ENCODE measurements at regions not wholly inside any gene's neighbourhood (a gene's known extent, or its start where the extent isn't known, plus 50 kb on each side); places are given as distances from the start of the nearest gene placed in this dataset.
"Not testable (repeated sequence)": the region's sequence is repeated elsewhere in the genome, so short reads cannot be mapped to it uniquely, and the experiment has no call there.

DNA sequence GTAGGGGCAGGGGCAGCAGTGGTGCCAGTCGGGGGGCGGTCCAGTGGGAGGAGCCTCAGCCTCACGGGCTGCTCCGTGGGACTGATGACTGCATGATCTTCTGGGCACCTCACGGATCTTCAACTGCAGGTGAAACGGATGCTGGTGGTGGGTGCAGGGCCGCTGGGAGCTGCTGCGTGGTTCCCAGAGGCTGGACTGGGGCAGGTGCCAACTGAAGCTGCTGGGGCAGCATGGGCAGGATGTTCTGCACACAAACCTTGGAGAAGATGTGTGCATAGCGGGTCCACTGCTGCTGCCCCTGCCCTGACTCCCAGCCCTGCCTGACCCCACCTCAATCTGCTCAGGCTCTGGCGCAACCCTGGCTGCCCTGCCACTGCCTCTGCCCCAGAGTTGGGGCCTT is 104.2 kb upstream of the TP53BP2 start:
- TF ChIP-seq, protein P1, sequence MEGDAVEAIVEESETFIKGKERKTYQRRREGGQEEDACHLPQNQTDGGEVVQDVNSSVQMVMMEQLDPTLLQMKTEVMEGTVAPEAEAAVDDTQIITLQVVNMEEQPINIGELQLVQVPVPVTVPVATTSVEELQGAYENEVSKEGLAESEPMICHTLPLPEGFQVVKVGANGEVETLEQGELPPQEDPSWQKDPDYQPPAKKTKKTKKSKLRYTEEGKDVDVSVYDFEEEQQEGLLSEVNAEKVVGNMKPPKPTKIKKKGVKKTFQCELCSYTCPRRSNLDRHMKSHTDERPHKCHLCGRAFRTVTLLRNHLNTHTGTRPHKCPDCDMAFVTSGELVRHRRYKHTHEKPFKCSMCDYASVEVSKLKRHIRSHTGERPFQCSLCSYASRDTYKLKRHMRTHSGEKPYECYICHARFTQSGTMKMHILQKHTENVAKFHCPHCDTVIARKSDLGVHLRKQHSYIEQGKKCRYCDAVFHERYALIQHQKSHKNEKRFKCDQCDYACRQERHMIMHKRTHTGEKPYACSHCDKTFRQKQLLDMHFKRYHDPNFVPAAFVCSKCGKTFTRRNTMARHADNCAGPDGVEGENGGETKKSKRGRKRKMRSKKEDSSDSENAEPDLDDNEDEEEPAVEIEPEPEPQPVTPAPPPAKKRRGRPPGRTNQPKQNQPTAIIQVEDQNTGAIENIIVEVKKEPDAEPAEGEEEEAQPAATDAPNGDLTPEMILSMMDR (IDR thresholded peaks at IDR 0.05; ENCODE audit: extremely low read depth in 1 of 2, insufficient read depth in 1 of 2, low read depth in 1 of 2, low read length in 2 of 2) = not testable (repeated sequence)
- TF ChIP-seq POLR2A (IDR thresholded peaks at IDR 0.05; ENCODE audit: low read depth, low read length); GATA2 (IDR thresholded peaks at IDR 0.05; ENCODE audit: insufficient read depth, insufficient read length, low read depth, low read length); POLR2AphosphoS5 (IDR thresholded peaks at IDR 0.05; ENCODE audit: insufficient read depth, low read depth, low read length); MAX (IDR thresholded peaks at IDR 0.05; ENCODE audit: insufficient read depth, insufficient read length): not testable (repeated sequence)
